HG03575 (cell line): ENCODE measurements at regions not wholly inside any gene's neighbourhood (a gene's known extent, or its start where the extent isn't known, plus 50 kb on each side); places are given as distances from the start of the nearest gene placed in this dataset.

Experiments used
- ATAC-seq: cut with Tn5 transposase; IDR thresholded peaks from one replicate; pipeline ENCODE4 v1.9.1; 2021; ENCODE audit not compliant: unreplicated experiment, insufficient number of reproducible peaks, low FRiP score; ENCODE audit errors: extremely low read depth

DNA sequence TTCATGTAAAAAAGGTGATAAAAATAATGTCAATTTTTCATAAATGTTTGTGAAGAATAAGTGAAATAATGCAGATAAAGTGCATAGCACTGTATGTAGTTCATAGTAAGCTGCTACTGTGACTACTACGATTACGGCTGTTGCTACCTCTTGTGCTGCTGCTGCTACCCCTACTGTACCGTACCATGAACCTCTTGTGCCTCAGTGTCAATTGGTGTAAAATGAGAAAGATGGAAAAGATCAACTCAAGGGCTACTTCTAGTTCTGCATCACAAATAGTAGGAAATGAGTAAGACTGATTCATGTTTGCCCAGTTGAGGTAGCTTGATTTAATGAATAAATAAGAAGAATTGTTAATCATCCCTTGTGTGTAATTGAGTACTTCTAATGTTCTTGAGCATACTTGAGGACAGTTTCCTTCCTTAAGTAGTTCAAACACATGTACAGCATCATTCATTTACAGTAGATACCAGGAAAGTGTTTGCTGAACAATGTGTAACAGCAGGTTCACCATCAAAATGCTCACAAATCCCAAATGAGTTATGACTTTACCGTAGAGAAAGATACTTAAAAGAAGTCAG lies 200.0 kb upstream of the ATP10B start:
- ATAC-seq = no peak

DNA sequence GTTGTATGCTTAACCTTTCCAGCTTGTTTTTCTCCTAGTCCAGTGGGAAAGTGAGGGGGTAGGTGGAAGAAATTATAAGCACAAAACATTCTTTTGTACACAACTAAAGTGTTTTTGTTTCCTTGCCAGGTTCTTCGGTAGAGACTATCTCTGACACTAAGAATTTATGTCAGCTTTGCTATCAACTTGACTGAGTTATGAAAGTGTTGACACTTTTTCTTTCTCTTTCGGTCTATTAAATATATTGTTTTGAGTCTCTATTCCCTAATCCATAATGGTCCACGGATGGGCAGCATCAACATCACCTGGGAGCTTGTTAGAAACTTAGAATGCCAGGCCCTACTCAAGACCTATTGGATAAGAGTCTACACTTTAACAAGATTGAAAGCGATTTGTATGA lies 195.0 kb upstream of the ATP10B start:
- no peak for ATAC-seq

- ATAC-seq = no peak
Observed at GRCh38 chr5:161042862-161043261, 190.9 kb upstream of the ATP10B start.

DNA sequence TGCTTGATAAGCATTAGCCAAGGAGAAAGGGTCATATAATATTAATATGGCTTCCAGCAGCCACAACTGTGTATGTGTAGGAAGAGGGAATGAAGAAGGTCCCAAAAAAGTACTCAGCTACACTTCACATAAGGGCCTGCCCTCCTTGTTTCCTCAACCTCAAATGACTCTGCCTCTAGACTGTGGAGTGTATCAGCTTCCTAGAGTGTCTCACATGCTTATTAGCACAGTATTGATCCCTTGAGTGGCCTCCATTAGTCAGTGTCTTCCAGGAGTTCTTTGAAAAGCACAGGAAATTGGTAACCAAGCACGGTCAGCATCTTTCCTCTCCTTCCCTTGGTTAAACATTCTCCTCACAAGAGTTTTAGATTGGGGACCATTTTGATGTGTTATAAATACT lies 190.4 kb upstream of the ATP10B start:
- no peak for ATAC-seq

DNA sequence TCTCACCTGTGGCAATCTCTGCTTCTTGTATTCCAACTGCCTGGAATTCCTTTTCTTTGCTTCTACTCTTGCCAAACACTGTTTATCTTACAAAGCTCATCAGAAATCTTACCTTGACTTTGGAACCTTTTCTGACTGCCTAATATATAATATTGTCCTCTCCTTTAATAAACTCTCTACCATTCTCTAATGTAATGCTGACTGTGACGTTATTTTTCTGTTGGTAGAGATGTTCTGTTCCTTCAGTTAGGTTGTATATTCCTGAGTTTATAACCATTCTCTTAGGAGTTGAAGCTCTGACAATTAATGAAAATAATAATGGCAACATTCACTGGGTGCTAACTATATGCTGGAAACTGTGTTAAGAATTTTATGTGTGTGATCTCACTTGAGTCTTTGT lies 188.8 kb upstream of the ATP10B start:
- no peak for ATAC-seq

DNA sequence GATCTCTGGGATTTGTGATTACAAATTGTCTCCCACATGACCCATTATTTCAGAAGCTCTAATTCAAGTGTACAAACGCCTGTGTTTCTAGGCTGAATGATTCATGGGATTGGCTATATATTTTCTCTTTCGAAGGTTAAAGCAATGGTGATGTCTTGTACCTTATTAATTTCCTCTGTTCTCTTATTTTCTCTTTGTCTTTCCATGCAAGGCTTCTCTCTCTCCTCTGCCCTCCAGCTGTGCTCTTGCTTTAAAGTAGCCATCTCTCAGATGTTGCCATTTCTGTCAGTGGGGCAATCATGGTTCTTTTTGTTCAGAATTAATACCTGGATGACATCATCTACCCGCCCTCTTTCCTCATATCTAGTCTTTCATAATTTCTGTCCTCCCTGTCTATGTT lies 184.3 kb upstream of the ATP10B start:
- ATAC-seq = no peak

- no peak for ATAC-seq
Observed at GRCh38 chr5:161034451-161034850, 182.4 kb upstream of the ATP10B start.

DNA sequence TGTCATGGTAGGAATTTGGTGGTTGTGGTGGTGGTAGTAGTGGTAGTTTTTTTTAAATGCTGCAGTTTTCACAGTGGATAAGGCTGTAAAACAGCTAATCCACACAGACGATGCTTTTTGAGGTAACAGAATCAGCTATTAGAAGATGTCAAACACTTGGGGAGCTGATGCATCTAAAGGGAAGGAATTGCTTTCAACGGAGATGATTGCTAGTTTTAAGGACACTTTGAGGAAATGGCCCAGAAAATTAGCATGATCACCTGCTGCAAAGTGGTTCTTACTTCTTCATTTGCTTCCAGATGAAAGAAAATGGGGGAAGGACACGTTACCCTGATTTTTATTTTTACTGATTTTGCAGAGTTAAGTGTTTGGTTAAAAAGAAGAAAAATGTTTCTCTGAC lies 178.2 kb upstream of the ATP10B start:
- no peak for ATAC-seq

- no peak for ATAC-seq
Observed at GRCh38 chr5:161027763-161028162, 175.8 kb upstream of the ATP10B start.

DNA sequence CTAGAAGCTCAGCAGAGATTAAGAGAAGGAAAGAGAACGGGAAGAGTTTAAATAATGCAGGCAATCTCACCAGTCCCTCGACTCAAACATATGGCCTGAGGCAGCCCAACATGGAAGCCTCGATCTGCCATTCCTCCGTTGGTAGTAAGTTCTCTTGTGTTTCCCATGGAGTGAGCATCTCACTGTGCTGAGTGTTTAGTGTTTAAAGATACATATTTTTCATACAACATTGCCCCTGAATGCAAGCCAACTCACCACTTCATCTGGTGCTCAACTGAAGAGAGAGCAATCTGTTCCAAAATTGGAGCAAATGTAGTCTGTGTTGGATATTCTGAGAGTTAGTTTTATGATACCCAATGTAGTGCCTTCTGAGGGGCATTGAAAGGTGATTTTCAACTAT lies 171.5 kb upstream of the ATP10B start:
- ATAC-seq = no peak

- no peak for ATAC-seq
Observed at GRCh38 chr5:161022151-161022550, 170.1 kb upstream of the ATP10B start.

DNA sequence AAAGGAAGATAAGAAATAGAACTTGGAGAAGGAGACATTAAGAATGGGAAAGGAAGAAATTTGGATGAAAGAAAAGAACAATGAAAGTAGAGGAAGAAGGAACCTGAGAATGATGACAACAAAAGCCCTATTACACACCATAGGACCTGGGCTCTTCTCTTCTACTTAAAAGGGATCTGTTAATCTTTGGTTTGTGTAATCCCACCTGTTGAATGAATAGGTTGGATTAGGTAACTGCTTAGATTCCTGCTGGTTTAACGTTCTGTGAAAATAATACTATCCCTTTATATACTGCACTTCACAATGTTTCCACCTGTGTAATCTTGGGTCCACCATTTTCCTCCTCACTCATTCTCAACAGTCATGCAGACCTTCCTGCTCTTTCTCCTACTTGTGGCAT lies 157.8 kb upstream of the ATP10B start:
- no peak for ATAC-seq

- no peak for ATAC-seq
Observed at GRCh38 chr5:161009194-161009593, 157.2 kb upstream of the ATP10B start.

- no peak for ATAC-seq
Observed at GRCh38 chr5:161007879-161008278, 155.9 kb upstream of the ATP10B start.

- no peak for ATAC-seq
Observed at GRCh38 chr5:161002571-161003074, 150.6 kb upstream of the ATP10B start.

DNA sequence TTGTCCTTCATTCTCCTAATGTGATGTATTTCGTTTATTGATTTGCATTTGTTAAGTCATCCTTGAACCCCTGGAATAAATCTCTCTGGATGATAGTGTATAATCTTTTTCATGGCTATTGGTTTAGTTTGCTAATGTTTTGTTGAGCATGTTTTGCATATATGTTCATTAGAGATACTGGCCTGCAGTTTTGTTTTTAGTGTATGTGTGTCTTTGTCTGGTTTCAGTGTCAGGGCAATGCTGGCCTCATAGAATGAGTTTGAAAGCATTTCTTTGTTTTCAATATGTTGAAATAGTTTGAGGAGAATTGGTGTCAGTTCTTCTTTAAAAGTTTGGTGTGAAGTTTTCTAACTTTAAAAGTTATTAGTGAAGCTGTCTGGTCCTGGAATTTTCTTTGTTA lies 149.6 kb upstream of the ATP10B start:
- peak; percentile 60 for ATAC-seq

GRCh38 chr5:161001142-161001541 lies 149.1 kb upstream of the ATP10B start:
- ATAC-seq = peak; percentile 43

- no peak for ATAC-seq
Observed at GRCh38 chr5:160991205-160991604, 139.2 kb upstream of the ATP10B start.

- no peak for ATAC-seq
Observed at GRCh38 chr5:160979385-160979784, 127.4 kb upstream of the ATP10B start.

- ATAC-seq = no peak
Observed at GRCh38 chr5:160978944-160979343, 126.9 kb upstream of the ATP10B start.

- no peak for ATAC-seq
Observed at GRCh38 chr5:160976181-160976580, 124.2 kb upstream of the ATP10B start.
